Small intestine (tissue), 7 donors: ENCODE measurements at regions not wholly inside any gene's neighbourhood (a gene's known extent, or its start where the extent isn't known, plus 50 kb on each side); places are given as distances from the start of the nearest gene placed in this dataset.

Experiments used
- DNase-seq, 2 donors: peaks; one replicate each; pipeline versions ENCODE4 v3.0.0 to v3.0.0-alpha.2; 2013
- FAIRE-seq: peaks from 2 replicates; lab custom pipeline; 2012; peaks lifted over from hg19 to GRCh38; lab: Jason Lieb, UNC
- H3K27ac ChIP-seq, 3 donors: one replicate each; pipeline ENCODE4 v1.5.1; 2013; ENCODE audit warnings: low read length in 2 of 3, mild to moderate bottlenecking in 2 of 3, control low read depth in 1 of 3, inconsistent platforms in 1 of 3, low read depth in 1 of 3, moderate library complexity in 1 of 3
- H3K27me3 ChIP-seq, 3 donors: one replicate each; pipeline ENCODE4 v1.6.1; 2013; ENCODE audit warnings: low read length in 3 of 3, inconsistent platforms in 1 of 3; ENCODE audit not compliant: control insufficient read depth in 3 of 3, insufficient read depth in 3 of 3
- H3K36me3 ChIP-seq, 3 donors: one replicate each; pipeline ENCODE4 v1.6.1; 2013; ENCODE audit warnings: low read length in 3 of 3, inconsistent platforms in 1 of 3, low read depth in 1 of 3, mild to moderate bottlenecking in 1 of 3, moderate library complexity in 1 of 3; ENCODE audit not compliant: control insufficient read depth in 3 of 3, insufficient read depth in 2 of 3
- H3K4me1 ChIP-seq, 3 donors: one replicate each; pipeline ENCODE4 v1.6.1; 2013; ENCODE audit warnings: low read length in 2 of 3, inconsistent platforms in 1 of 3, low read depth in 1 of 3, mild to moderate bottlenecking in 1 of 3, moderate library complexity in 1 of 3; ENCODE audit not compliant: control insufficient read depth in 3 of 3, insufficient read depth in 2 of 3
- H3K4me3 ChIP-seq, 3 donors: one replicate each; pipeline ENCODE4 v1.5.1; 2013; ENCODE audit warnings: low read length in 3 of 3, control low read depth in 1 of 3, inconsistent platforms in 1 of 3, low read depth in 1 of 3, mild to moderate bottlenecking in 1 of 3, moderate library complexity in 1 of 3
- H3K9me3 ChIP-seq, 2 donors: one replicate each; pipeline ENCODE4 v1.6.1; 2013; ENCODE audit warnings: low read depth in 1 of 2, low read length in 1 of 2; ENCODE audit not compliant: control insufficient read depth in 2 of 2, insufficient read depth in 1 of 2
- WGBS, 3 donors: extraction: QIAGEN DNeasy Blood & Tissue Kit; methylation state at CpG; one replicate each; pipeline ENCODE4 v1.1.7; 2013; 5-methylcytosine and 5-hydroxymethylcytosine counted together
- donor health status: healthy with polysubstance abuse.
- donor health status: control.
- donor health status: control.
- donor health status: Bipolar disorder and iron deficiency.
- donor health status: healthy.

GRCh38 chr5:89371646-89372045, 488.7 kb upstream of the MEF2C start:
- FAIRE-seq (no peak), DNase-seq (no peak)
- no peak overlapping the region for H3K4me3 ChIP-seq
- no peaks in the 10 kb centered on the region for H3K36me3 ChIP-seq
- 93 to 99% (median 96%) methylated on average over 1 of the region's 1 CpG for WGBS, 3 donors
- H3K27ac ChIP-seq, result no peak overlapping the region
- no peaks in the 10 kb centered on the region for H3K4me1 ChIP-seq
- H3K27me3 ChIP-seq, result no peaks in the 10 kb centered on the region
- no peaks in the 10 kb centered on the region for H3K9me3 ChIP-seq

GRCh38 chr5:89359046-89359445, 476.1 kb upstream of the MEF2C start:
- 65 to 83% (median 77%) methylated on average over 3 of the region's 3 CpGs for WGBS, 3 donors
- Histone ChIP-seq H3K27me3 (no peaks in the 10 kb centered on the region), H3K4me3 (no peak overlapping the region), H3K9me3 (no peaks in the 10 kb centered on the region), H3K36me3 (no peaks in the 10 kb centered on the region), H3K27ac (no peak overlapping the region), H3K4me1 (no peaks in the 10 kb centered on the region)
- FAIRE-seq, result no peak
- no peak for DNase-seq

- H3K4me3 ChIP-seq, result no peak overlapping the region
- 37 to 71% (median 41%) methylated on average over 1 of the region's 1 CpG for WGBS, 3 donors
These were observed 471.0 kb upstream of the MEF2C start for GRCh38 chr5:89353837-89354551.

GRCh38 chr5:89351975-89352374, 469.0 kb upstream of the MEF2C start:
- Histone ChIP-seq H3K27me3 (no peaks in the 10 kb centered on the region), H3K9me3 (no peaks in the 10 kb centered on the region), H3K4me1 (no peaks in the 10 kb centered on the region), H3K4me3 (no peak overlapping the region), H3K27ac (no peak overlapping the region), H3K36me3 (no peaks in the 10 kb centered on the region)
- FAIRE-seq (no peak), DNase-seq (no peak)

More at GRCh38 chr5:89353837-89354551, 471.0 kb upstream of the MEF2C start:
- Histone ChIP-seq H3K4me1 (no peaks in the 10 kb centered on the region), H3K9me3 (no peaks in the 10 kb centered on the region), H3K27me3 (no peaks in the 10 kb centered on the region), H3K27ac (peak overlapping the region in 1 of 3 donors; percentile 9), H3K36me3 (no peaks in the 10 kb centered on the region)
- no peak for FAIRE-seq
- DNase-seq, result no peak

GRCh38 chr5:89351222-89351621, 468.2 kb upstream of the MEF2C start:
- Histone ChIP-seq H3K27ac (no peak overlapping the region), H3K27me3 (no peaks in the 10 kb centered on the region), H3K4me1 (no peaks in the 10 kb centered on the region), H3K9me3 (no peaks in the 10 kb centered on the region), H3K36me3 (no peaks in the 10 kb centered on the region), H3K4me3 (no peak overlapping the region)
- FAIRE-seq (no peak), DNase-seq (no peak)
- WGBS, 3 donors, result 69 to 78% (median 76%) methylated on average over 4 of the region's 4 CpGs

- no peaks in the 10 kb centered on the region for H3K9me3 ChIP-seq
- H3K4me1 ChIP-seq, result no peaks in the 10 kb centered on the region
- no peak overlapping the region for H3K27ac ChIP-seq
- no peak overlapping the region for H3K4me3 ChIP-seq
- FAIRE-seq (no peak), DNase-seq (no peak)
- no peaks in the 10 kb centered on the region for H3K27me3 ChIP-seq
- H3K36me3 ChIP-seq, result no peaks in the 10 kb centered on the region
These were observed 467.7 kb upstream of the MEF2C start for GRCh38 chr5:89350684-89351083.

GRCh38 chr5:89349246-89349980, 466.4 kb upstream of the MEF2C start:
- FAIRE-seq (no peak), DNase-seq (no peak)
- Histone ChIP-seq H3K36me3 (no peaks in the 10 kb centered on the region), H3K27ac (no peak overlapping the region), H3K4me1 (peaks cover 0 to 4% (median 0%) of the 10 kb centered on the region in 3 donors), H3K9me3 (no peaks in the 10 kb centered on the region), H3K27me3 (no peaks in the 10 kb centered on the region), H3K4me3 (no peak overlapping the region)
- 67 to 80% (median 71%) methylated on average over 3 of the region's 3 CpGs for WGBS, 3 donors

- FAIRE-seq, result no peak
- Histone ChIP-seq H3K4me3 (no peak overlapping the region), H3K27me3 (no peaks in the 10 kb centered on the region), H3K36me3 (no peaks in the 10 kb centered on the region), H3K27ac (no peak overlapping the region), H3K9me3 (no peaks in the 10 kb centered on the region), H3K4me1 (peaks cover 0 to 9% (median 0%) of the 10 kb centered on the region in 3 donors)
- DNase-seq, result no peak
- 70 to 82% (median 79%) methylated on average over 1 of the region's 1 CpG for WGBS, 3 donors
These were observed 463.6 kb upstream of the MEF2C start for GRCh38 chr5:89346573-89346972.
